IPS-18a (cell line): ENCODE measurements at regions not wholly inside any gene's neighbourhood (a gene's known extent, or its start where the extent isn't known, plus 50 kb on each side); places are given as distances from the start of the nearest gene placed in this dataset.
"Not testable (repeated sequence)": the region's sequence is repeated elsewhere in the genome, so short reads cannot be mapped to it uniquely, and the experiment has no call there.

Experiments
- H3K27ac ChIP-seq: one replicate; pipeline ENCODE4 v1.5.1; 2013; ENCODE audit warnings: low read length
- H3K27me3 ChIP-seq: one replicate; pipeline ENCODE4 v1.6.1; 2013; ENCODE audit warnings: mild to moderate bottlenecking, low read length; ENCODE audit not compliant: control insufficient read depth, insufficient read depth
- H3K36me3 ChIP-seq: one replicate; pipeline ENCODE4 v1.6.1; 2013; ENCODE audit warnings: low read depth, low read length; ENCODE audit not compliant: control insufficient read depth
- H3K4me1 ChIP-seq: one replicate; pipeline ENCODE4 v1.6.1; 2013; ENCODE audit warnings: low read depth, low read length; ENCODE audit not compliant: control insufficient read depth
- H3K4me3 ChIP-seq: one replicate; pipeline ENCODE4 v1.5.1; 2013; ENCODE audit warnings: low read length
- H3K9ac ChIP-seq: one replicate; pipeline ENCODE4 v1.6.1; 2013; ENCODE audit warnings: mild to moderate bottlenecking, low read length, moderate library complexity
- H3K9me3 ChIP-seq: one replicate; pipeline ENCODE4 v1.6.1; 2013; ENCODE audit warnings: low read depth, low read length; ENCODE audit not compliant: control insufficient read depth

GRCh38 chr18:24600076-24600654 lies 139.7 kb downstream of the HRH4 start:
- H3K27me3 ChIP-seq, result no peaks in the 10 kb centered on the region
- H3K36me3 ChIP-seq, result no peaks in the 10 kb centered on the region
- no peaks in the 10 kb centered on the region for H3K9me3 ChIP-seq
- peaks cover 23% of the 10 kb centered on the region for H3K4me1 ChIP-seq
- no peak overlapping the region for H3K27ac ChIP-seq
- no peak overlapping the region for H3K4me3 ChIP-seq
- H3K9ac ChIP-seq, result no peak overlapping the region

- H3K27ac ChIP-seq, result no peak overlapping the region
- H3K36me3 ChIP-seq, result no peaks in the 10 kb centered on the region
- no peak overlapping the region for H3K9ac ChIP-seq
- no peak overlapping the region for H3K4me3 ChIP-seq
- H3K4me1 ChIP-seq, result peaks cover 17% of the 10 kb centered on the region
- H3K9me3 ChIP-seq, result no peaks in the 10 kb centered on the region
- no peaks in the 10 kb centered on the region for H3K27me3 ChIP-seq
Observed at GRCh38 chr18:24601585-24601984, 141.1 kb downstream of the HRH4 start.

GRCh38 chr18:24602201-24602600 lies 141.8 kb downstream of the HRH4 start:
- no peak overlapping the region for H3K4me3 ChIP-seq
- no peaks in the 10 kb centered on the region for H3K36me3 ChIP-seq
- no peaks in the 10 kb centered on the region for H3K27me3 ChIP-seq
- no peaks in the 10 kb centered on the region for H3K9me3 ChIP-seq
- H3K4me1 ChIP-seq, result peaks cover 17% of the 10 kb centered on the region
- H3K9ac ChIP-seq, result no peak overlapping the region
- no peak overlapping the region for H3K27ac ChIP-seq

- no peak overlapping the region for H3K27ac ChIP-seq
- no peaks in the 10 kb centered on the region for H3K9me3 ChIP-seq
- no peaks in the 10 kb centered on the region for H3K36me3 ChIP-seq
- H3K27me3 ChIP-seq, result no peaks in the 10 kb centered on the region
- no peak overlapping the region for H3K4me3 ChIP-seq
- H3K9ac ChIP-seq, result no peak overlapping the region
- peaks cover 17% of the 10 kb centered on the region for H3K4me1 ChIP-seq
Observed at GRCh38 chr18:24603151-24603550, 142.7 kb downstream of the HRH4 start.

GRCh38 chr18:24605444-24605843 lies 145.0 kb downstream of the HRH4 start:
- H3K9ac ChIP-seq, result no peak overlapping the region
- no peaks in the 10 kb centered on the region for H3K9me3 ChIP-seq
- no peak overlapping the region for H3K4me3 ChIP-seq
- H3K36me3 ChIP-seq, result no peaks in the 10 kb centered on the region
- H3K4me1 ChIP-seq, result peaks cover 17% of the 10 kb centered on the region
- no peak overlapping the region for H3K27ac ChIP-seq
- H3K27me3 ChIP-seq, result no peaks in the 10 kb centered on the region

GRCh38 chr18:24609254-24609653 lies 148.8 kb downstream of the HRH4 start:
- H3K27ac ChIP-seq, result no peak overlapping the region
- H3K9ac ChIP-seq, result no peak overlapping the region
- H3K4me3 ChIP-seq, result no peak overlapping the region
- no peaks in the 10 kb centered on the region for H3K27me3 ChIP-seq
- no peaks in the 10 kb centered on the region for H3K4me1 ChIP-seq
- no peaks in the 10 kb centered on the region for H3K9me3 ChIP-seq
- no peaks in the 10 kb centered on the region for H3K36me3 ChIP-seq

- H3K4me3 ChIP-seq, result no peak overlapping the region
- H3K27ac ChIP-seq, result no peak overlapping the region
- H3K9ac ChIP-seq, result no peak overlapping the region
- no peaks in the 10 kb centered on the region for H3K9me3 ChIP-seq
- H3K4me1 ChIP-seq, result peaks cover under 1% of the 10 kb centered on the region
- H3K27me3 ChIP-seq, result no peaks in the 10 kb centered on the region
- no peaks in the 10 kb centered on the region for H3K36me3 ChIP-seq
Observed at GRCh38 chr18:24611075-24611474, 150.6 kb downstream of the HRH4 start.

- H3K9me3 ChIP-seq, result no peaks in the 10 kb centered on the region
- H3K4me1 ChIP-seq, result peaks cover 10% of the 10 kb centered on the region
- no peaks in the 10 kb centered on the region for H3K27me3 ChIP-seq
- H3K4me3 ChIP-seq, result no peak overlapping the region
- H3K27ac ChIP-seq, result no peak overlapping the region
- no peaks in the 10 kb centered on the region for H3K36me3 ChIP-seq
- H3K9ac ChIP-seq, result no peak overlapping the region
Observed at GRCh38 chr18:24613896-24614640, 153.6 kb downstream of the HRH4 start.

- Histone ChIP-seq H3K9ac (no peak overlapping the region), H3K4me3 (no peak overlapping the region), H3K27ac (no peak overlapping the region), H3K36me3 (no peaks in the 10 kb centered on the region), H3K9me3 (no peaks in the 10 kb centered on the region), H3K4me1 (peaks cover 10% of the 10 kb centered on the region), H3K27me3 (no peaks in the 10 kb centered on the region)
Observed at GRCh38 chr18:24616653-24617052, 156.2 kb downstream of the HRH4 start.

GRCh38 chr18:24624421-24624820 lies 164.0 kb downstream of the HRH4 start:
- H3K9me3 ChIP-seq, H3K4me1 ChIP-seq, H3K4me3 ChIP-seq, H3K36me3 ChIP-seq, H3K9ac ChIP-seq, H3K27me3 ChIP-seq, H3K27ac ChIP-seq: not testable (repeated sequence)

- H3K36me3 ChIP-seq, result no peaks in the 10 kb centered on the region
- H3K27me3 ChIP-seq, result no peaks in the 10 kb centered on the region
- no peak overlapping the region for H3K27ac ChIP-seq
Observed at GRCh38 chr18:24627644-24628315, 167.3 kb downstream of the HRH4 start.

GRCh38 chr18:24628326-24628725 lies 167.9 kb downstream of the HRH4 start:
- Histone ChIP-seq H3K27ac (no peak overlapping the region), H3K9me3 (no peaks in the 10 kb centered on the region), H3K4me3 (no peak overlapping the region), H3K27me3 (no peaks in the 10 kb centered on the region), H3K9ac (no peak overlapping the region), H3K36me3 (no peaks in the 10 kb centered on the region), H3K4me1 (peaks cover 3% of the 10 kb centered on the region)

More at GRCh38 chr18:24627644-24628315, 167.3 kb downstream of the HRH4 start:
- no peak overlapping the region for H3K4me3 ChIP-seq
- no peaks in the 10 kb centered on the region for H3K9me3 ChIP-seq
- peaks cover 3% of the 10 kb centered on the region for H3K4me1 ChIP-seq
- H3K9ac ChIP-seq, result no peak overlapping the region
